Nephron progenitor cell (in vitro differentiated cells): ENCODE measurements at regions not wholly inside any gene's neighbourhood (a gene's known extent, or its start where the extent isn't known, plus 50 kb on each side); places are given as distances from the start of the nearest gene placed in this dataset.
A peak's percentile ranks its signal among the peaks of the same experiment; 100 is the strongest.

Experiments
- DNase-seq: peaks from one replicate; pipeline ENCODE4 v3.0.0; 2021
- H3K27ac Mint-ChIP-seq: 2 replicates; pipeline ENCODE4 v1.8.0; 2021; ENCODE audit warnings: mild to moderate bottlenecking, moderate library complexity, mixed read lengths
- H3K27me3 Mint-ChIP-seq: 2 replicates; pipeline ENCODE4 v1.8.0; 2021; ENCODE audit warnings: mild to moderate bottlenecking, low read depth, mixed read lengths; ENCODE audit not compliant: poor library complexity
- H3K36me3 Mint-ChIP-seq: 2 replicates; pipeline ENCODE4 v1.8.0; 2021; ENCODE audit warnings: low read depth, mixed read lengths
- H3K4me1 Mint-ChIP-seq: 2 replicates; pipeline ENCODE4 v1.8.0; 2021; ENCODE audit warnings: mixed read lengths
- H3K4me3 Mint-ChIP-seq: 2 replicates; pipeline ENCODE4 v1.8.0; 2021; ENCODE audit warnings: mild to moderate bottlenecking, moderate library complexity, mixed read lengths
- H3K9me3 Mint-ChIP-seq: 2 replicates; pipeline ENCODE4 v1.8.0; 2021; ENCODE audit warnings: mild to moderate bottlenecking, moderate library complexity, mixed read lengths
- TF ChIP-seq, protein P1 (sequence below): fragments of 200-600 bp; sonication (generic); IDR thresholded peaks from 2 replicates; pipeline ENCODE4 v1.5.0; 2021; ENCODE audit warnings: antibody characterized with exemption

DNA sequence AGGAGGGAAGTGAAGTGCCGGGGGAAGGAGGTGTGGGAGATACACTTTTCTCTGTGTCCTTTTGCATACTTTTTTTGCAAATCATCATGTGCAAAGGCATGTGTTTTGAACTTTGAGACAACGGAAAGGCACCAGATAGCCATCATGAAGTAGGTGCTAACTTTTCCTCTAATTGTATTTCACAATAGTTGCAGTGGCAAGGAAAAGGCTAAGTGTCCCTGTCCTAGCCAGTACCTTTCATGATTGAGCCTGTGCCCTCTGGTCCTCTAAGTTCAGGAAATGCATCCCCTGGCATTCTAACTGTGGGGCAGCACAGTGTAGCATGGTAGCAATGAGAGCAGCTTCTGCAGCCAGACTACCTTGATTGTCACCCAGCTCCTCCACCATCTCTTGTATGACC lies 186.2 kb downstream of the ADSS2 start:
- Mint-ChIP-seq H3K9me3 (peaks cover 14% of the 10 kb centered on the region), H3K27me3 (peaks cover 6% of the 10 kb centered on the region), H3K4me1 (no peaks in the 10 kb centered on the region), H3K4me3 (no peak overlapping the region), H3K36me3 (peaks cover 4% of the 10 kb centered on the region), H3K27ac (no peak overlapping the region)
- TF ChIP-seq, protein P1, sequence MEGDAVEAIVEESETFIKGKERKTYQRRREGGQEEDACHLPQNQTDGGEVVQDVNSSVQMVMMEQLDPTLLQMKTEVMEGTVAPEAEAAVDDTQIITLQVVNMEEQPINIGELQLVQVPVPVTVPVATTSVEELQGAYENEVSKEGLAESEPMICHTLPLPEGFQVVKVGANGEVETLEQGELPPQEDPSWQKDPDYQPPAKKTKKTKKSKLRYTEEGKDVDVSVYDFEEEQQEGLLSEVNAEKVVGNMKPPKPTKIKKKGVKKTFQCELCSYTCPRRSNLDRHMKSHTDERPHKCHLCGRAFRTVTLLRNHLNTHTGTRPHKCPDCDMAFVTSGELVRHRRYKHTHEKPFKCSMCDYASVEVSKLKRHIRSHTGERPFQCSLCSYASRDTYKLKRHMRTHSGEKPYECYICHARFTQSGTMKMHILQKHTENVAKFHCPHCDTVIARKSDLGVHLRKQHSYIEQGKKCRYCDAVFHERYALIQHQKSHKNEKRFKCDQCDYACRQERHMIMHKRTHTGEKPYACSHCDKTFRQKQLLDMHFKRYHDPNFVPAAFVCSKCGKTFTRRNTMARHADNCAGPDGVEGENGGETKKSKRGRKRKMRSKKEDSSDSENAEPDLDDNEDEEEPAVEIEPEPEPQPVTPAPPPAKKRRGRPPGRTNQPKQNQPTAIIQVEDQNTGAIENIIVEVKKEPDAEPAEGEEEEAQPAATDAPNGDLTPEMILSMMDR: no peak
- DNase-seq: no peak

DNA sequence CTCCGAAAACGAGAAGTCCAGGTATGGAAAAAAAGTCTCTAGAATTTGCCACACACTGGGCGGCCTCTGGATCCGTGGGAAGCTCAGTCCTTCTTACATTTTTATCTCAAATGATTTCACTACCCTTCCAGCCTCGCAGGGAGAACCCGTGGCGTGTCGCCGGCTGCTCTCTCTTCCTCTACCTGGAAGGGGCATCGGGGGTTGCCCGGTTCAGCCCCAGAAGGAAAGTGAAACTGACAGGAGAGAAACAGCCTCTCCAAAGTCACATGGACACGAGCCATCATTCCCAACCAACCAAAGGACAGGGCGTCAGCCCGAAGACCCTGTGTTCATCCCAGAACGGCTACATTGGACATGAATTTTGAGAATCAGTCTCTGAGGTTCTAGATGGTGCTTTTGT lies 182.5 kb downstream of the ADSS2 start:
- H3K27me3 Mint-ChIP-seq: peaks cover 3% of the 10 kb centered on the region
- peaks cover 24% of the 10 kb centered on the region for H3K9me3 Mint-ChIP-seq
- TF ChIP-seq, protein P1: no peak
- peaks cover 12% of the 10 kb centered on the region for H3K36me3 Mint-ChIP-seq
- no peak overlapping the region for H3K27ac Mint-ChIP-seq
- peaks cover 21% of the 10 kb centered on the region for H3K4me1 Mint-ChIP-seq
- DNase-seq: no peak
- no peak overlapping the region for H3K4me3 Mint-ChIP-seq

DNA sequence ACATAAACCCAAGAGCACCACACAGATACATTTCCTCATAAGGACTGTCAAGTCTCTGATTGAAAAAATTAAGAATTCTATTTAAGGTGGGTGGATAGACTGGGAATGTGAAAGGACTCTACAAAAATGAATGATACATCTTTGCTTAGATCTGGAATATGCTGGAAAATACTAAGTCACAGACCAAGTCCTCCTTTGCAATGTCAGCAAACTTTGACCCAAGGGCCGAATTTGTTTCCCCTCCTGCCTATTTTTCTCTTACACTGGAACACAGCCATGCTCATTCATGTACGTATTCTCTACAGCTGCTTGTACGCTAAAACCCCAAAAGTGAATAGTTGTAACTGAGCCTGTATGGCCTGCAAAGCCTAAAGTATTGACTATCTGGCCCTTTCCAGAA lies 180.7 kb downstream of the ADSS2 start:
- Mint-ChIP-seq H3K36me3 (peaks cover 12% of the 10 kb centered on the region), H3K9me3 (peaks cover 24% of the 10 kb centered on the region), H3K4me1 (peaks cover 22% of the 10 kb centered on the region), H3K27ac (no peak overlapping the region), H3K27me3 (peaks cover 7% of the 10 kb centered on the region), H3K4me3 (no peak overlapping the region)
- DNase-seq: no peak
- TF ChIP-seq, protein P1: no peak

DNA sequence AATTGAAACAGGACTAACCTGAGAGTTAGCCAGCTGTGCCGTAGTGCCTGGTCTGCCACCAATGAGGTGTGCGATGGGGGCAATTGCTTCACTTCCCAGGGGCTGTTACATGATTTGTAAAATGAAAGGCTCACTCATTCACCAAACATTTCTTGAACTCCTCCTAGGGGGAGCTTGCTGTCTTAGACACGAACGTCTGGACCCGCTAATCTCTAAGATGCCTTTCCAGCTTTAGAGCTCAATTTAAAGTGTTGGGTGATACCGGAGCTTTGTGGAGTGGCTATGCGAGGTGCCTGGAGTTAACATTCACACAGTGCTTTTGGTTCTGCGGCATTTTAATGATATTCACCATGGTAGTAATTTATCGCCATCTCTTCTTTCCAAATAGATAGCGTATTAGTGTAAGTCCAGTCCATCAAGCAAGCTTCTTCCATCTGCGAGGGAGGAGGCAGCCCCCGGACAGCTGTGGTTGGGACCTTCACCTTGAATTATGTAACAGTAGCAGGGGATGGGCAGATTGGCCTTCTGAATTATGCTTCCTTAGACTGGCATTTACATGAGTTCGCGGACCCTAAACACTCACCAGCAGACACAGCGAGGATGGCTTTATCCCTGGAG lies 179.9 kb downstream of the ADSS2 start:
- no peak for DNase-seq
- Mint-ChIP-seq H3K27me3 (peaks cover 7% of the 10 kb centered on the region), H3K4me3 (no peak overlapping the region), H3K36me3 (peaks cover 12% of the 10 kb centered on the region), H3K4me1 (peaks cover 22% of the 10 kb centered on the region), H3K9me3 (peaks cover 24% of the 10 kb centered on the region), H3K27ac (no peak overlapping the region)
- TF ChIP-seq, protein P1: no peak

DNA sequence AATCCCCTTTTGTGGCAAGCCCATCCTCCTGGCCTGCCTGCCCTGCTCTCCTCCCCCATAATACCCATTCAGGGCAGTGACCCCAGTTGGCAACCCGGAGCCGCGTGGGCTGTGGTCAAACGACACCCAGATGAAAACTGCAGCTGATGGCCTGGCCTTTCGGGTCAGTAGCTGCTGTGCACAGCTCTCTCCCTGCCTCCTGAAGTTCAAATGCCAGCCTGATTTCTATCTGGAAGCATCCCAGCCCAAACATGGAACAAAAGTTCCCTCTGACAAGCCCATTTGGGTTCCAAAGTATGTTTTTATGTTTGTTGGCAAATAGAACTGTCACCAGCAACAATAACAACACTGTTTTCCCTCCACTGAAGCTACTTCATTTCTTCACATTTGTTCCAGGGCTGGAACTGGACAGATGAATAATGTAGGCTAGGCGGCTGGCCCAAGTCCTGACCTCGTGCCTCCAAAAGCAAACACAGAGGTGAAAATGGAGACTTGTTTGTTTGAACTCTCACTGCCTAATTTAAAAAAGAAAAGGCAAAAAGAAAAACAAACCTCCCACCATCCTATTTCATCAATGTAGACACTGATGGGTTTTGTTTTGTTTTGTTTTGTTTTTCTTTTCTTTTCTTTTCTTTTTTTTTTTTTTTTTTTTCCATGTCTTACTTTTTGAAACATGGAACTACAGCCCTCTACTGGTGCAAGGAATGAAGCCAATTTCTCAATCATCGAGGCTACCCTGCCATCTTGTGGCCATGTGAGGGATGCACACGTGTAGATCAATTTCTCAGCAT lies 179.0 kb downstream of the ADSS2 start:
- peaks cover 24% of the 10 kb centered on the region for H3K9me3 Mint-ChIP-seq
- no peak overlapping the region for H3K27ac Mint-ChIP-seq
- TF ChIP-seq, protein P1: peak; percentile 96
- H3K36me3 Mint-ChIP-seq: peaks cover 12% of the 10 kb centered on the region
- DNase-seq: peak; percentile 73
- peaks cover 22% of the 10 kb centered on the region for H3K4me1 Mint-ChIP-seq
- no peak overlapping the region for H3K4me3 Mint-ChIP-seq
- peaks cover 7% of the 10 kb centered on the region for H3K27me3 Mint-ChIP-seq
